GM18526 (cell line): ENCODE measurements at regions not wholly inside any gene's neighbourhood (a gene's known extent, or its start where the extent isn't known, plus 50 kb on each side); places are given as distances from the start of the nearest gene placed in this dataset.

Source experiments
- POLR2A ChIP-seq: IDR thresholded peaks from 3 replicates; pipeline ENCODE4 v1.6.1; 2011; ENCODE audit not compliant: insufficient read length; ENCODE audit errors: extremely low read depth

DNA sequence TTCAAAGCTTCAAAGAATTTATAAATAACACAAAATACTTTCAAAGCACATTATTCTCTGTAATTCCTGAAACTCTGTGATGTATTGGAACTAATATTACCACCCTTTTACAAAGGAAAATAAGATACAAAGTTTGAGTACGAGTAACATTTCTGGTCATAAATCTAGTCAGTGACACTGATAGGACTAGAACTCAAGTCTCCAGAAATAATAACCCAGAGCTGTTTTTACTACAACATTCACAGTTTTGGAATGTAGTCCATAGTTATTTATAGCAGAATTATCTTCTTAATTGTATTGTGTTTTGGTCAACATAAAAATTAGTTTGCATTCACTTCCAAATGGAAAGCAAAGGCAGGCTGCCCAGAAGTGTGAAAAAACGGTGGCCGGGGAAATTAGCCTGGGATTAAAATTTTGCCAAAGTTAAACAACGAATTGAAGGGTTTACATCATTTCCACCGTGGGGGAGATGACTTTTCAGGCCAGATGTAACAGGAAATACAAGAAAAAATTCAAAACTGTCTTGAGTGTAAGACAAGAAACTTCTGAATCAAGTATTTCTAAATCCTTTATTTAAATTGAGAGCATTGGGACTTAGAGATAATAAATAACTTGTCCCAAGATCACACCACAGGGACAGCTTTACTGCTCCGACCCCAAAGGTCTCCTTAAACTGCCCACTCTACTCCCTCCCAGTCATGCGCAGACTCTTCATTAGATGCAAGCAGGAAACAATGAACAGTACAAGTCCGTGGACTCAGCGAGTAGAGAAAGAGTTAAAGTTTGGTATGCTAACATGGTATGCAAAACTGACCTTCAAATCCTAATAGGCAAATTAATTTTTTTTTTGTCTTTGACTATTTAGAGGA, 74.3 kb upstream of the VGLL4 start:
- TF ChIP-seq POLR2A: no peak

DNA sequence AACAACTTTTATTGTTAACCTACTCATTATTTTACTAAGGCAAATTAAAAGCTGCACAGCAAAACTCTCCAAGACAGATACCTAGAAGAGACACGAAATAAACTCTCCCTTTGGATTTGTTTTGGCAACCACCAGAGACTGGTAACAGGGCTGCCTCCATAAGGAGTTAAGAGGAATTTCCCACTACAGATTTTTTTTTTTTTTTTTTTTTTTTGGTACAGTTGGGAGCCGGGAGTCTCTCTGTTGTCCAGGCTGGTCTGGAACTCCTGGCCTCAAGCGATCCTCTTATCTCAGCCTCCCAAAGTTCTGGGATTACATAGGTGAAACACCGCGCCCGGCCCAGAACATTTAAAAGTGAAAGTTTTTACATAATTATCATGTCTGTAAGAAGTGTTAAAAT, 73.6 kb upstream of the VGLL4 start:
- no peak for TF ChIP-seq POLR2A

DNA sequence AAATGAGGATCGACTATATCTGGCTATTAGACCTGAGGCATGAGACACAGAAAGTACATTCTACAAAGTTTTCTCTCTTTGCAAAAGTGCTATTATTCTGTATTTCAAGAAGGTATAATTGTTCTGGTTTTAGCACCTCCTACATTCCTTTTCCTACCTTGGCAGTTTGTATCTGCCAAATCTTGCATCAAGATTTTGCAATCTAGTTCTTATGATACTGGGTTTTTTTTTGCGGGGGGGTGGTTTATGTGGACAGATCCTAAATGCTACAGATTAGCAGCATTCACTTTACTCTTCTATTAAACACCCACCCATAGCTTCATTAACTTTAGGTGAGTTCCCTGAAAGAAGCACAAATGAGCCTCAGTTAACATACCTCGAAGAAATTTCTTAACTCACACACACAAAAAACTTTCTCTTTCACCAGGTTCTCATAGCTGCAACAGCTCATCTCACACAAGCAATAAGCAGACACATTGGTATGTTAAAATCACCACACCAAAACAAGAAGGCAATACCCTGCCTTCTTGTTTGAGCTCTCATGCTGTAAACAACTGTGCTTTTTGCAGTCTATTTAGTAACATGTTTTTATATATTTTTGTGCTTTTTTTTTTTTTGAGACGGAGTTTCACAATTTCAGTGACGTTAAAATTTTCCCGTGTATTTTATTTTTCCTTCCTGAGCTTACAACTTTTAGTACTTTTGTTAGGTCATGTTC, 73.0 kb upstream of the VGLL4 start:
- TF ChIP-seq POLR2A: no peak

DNA sequence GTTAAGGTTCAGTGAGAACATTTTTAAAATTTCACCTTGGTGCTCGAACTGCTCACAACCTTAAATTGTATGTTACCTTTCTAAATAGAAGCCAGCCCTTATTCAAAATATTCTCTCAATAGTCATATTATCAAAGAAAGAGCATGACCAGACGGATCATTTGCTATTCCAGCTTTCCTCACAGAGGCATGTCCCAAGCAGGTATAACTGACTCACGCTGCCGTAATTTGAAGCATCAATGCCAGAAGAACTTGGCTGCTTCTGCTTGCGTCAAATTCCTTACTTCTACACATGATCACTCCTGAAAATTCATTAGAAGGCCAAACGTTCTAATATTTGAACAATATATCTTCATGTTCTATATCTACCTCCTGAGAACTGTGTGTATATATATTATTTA, 69.5 kb upstream of the VGLL4 start:
- TF ChIP-seq POLR2A: no peak

DNA sequence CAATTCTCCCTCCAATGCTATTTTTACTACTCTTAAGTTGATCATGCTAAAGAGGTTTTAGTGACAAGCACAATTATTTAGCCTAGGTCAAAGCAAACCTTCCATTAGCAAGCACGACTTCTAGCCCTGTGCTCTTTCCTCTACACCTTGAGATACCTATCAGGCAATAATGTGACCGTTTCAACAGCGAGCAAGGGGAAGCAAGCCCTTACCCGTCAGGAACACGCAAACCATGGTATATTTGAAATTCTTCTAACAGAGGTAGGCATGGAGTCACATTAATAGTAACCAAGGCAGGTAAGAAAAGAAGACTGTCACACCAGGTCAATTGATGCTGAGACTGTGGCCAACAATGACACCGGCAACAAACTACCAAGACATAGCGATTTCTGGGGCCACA, 68.9 kb upstream of the VGLL4 start:
- TF ChIP-seq POLR2A: no peak

DNA sequence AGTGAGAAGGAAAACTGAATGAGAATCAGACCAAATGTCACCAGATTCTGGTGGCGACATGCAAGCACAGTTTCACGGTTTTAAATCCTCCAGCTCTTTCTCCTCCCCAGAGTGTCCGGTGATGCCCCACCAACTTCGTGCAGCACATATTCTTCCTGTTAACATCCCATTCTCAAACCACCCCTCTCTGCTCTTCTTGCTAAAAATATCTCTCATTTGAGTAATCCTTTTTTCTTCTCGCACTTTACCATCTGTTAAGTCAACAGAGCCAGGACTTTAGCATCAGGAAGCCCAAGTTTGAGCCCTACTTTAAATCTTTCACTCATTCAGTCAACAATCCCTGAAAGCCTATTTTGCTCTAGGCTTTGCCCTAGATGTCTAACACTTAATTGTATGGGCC, 68.2 kb upstream of the VGLL4 start:
- TF ChIP-seq POLR2A: no peak

DNA sequence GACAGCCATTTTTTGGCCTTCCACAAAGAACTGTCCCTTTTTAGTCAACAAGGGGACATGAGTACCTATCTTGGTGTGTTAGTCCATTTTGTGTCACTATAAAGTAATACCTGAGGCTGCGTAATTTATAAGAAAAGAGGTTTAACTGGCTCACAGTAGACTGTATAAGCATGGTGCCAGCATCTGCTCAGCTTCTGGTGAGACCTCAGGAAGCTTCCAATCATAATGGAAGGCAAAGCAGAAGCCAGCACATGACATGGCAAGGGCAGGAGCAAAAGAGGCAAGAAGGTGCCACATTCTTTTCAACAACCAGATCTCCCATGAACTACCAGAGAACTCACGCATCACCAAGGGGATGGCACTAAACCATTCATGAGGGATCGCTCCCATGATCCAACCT, 66.1 kb upstream of the VGLL4 start:
- no peak for TF ChIP-seq POLR2A

DNA sequence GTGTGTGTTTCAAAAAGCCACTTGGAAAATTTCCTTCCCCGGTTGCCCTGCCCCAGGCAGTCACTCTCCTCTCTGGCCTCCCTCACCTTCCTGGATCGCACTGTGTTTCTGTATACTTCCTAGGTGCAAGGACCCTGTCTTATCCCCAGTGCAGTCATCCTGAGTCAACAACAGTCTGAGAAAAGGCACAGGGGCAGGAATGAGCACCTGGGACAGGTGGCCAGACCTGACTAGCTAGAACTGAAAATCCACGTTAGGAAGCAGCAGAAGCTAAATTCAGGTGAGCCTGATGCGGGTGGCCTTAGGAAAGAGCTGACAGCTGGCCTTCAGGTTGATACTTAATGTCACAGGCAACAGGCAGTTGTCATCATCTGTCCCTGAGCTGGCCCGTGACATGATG, 62.9 kb upstream of the VGLL4 start:
- no peak for TF ChIP-seq POLR2A

DNA sequence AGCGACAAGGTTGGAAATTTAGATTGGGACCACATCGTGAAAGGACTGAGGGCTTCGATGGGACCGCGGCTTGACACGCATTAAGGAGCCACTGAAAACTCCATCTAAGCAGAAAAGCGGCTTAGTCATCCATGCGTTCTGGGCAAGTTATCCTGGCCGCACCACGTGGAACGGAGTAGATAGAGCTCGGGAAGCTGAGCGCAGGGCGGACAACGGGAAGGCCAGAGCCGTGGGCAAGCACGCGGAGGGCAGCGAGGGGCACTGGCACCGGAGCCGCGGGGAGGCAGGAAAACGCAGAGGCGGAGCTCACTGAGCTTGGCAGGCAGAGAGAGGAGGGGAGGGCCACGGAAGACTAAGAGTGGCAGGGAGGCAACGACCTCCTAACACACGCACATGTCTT, 61.3 kb upstream of the VGLL4 start:
- TF ChIP-seq POLR2A: no peak

DNA sequence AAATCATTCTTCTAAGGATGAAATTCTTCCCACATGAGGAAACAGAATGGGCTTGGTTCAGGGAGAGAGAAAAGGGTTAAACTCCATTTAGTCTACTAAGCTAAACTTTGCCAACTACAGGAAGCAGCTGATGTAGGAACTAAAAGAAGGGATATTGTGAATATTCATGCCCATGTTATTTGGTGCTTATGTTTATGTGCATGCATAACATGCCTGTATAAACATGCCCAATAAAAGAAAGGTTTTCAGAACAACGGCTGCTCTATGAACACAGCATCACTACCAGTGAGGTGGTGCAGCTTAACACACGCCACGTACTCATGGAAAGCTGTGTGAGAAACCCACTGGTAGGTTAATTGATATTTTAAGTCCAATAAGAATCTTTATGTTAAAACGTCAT, 59.4 kb upstream of the VGLL4 start:
- TF ChIP-seq POLR2A: no peak

DNA sequence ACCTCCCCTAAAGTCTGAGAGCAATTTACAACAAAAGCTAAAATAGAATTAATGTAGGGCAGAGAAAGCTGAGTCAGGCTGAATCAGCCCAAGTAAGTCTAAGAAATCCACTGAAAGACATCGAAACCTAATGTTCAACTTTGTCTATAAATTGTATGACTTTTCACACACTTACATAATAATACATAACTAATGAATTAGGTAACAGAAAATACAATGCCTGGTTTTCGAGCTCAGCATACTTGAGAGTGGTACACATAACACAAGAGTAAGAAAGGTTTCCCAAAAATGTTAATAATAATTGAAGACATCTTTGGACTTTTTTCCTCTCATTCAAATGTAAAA, 55.3 kb upstream of the VGLL4 start:
- TF ChIP-seq POLR2A: no peak

DNA sequence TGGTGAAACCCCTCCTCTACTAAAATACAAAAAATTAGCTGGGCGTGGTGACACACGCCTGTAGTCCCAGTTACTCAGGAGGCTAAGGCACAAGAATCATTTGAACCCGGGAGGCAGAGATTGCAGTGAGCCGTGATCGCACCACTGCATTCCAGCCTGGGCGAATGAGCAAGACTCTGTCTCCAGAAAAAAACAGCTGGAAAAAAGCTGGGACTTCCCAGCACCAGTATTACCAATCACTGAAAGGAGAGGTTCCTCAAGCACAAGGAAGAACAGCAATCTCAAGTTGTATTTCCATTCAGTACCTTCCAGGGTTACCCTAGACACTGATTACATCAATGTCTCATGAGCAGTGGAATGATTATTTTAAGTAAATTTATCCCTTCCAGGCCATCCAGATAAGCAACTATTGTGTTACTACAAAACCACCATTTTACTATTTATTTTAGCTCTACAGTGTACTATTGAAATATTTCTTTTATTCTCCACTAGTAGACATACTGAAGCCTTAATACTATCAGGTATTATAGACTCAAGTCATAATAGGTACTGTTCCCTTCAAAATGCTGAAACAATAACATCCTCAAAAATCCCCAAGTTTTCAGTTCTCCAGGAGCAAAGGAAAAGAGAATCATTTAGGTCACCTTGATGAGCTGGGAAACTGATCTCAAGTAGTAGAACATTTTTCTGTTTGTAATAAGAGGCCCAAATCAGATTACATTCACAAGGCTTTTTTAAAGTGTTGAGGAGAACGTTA, 54.8 kb upstream of the VGLL4 start:
- TF ChIP-seq POLR2A: no peak

DNA sequence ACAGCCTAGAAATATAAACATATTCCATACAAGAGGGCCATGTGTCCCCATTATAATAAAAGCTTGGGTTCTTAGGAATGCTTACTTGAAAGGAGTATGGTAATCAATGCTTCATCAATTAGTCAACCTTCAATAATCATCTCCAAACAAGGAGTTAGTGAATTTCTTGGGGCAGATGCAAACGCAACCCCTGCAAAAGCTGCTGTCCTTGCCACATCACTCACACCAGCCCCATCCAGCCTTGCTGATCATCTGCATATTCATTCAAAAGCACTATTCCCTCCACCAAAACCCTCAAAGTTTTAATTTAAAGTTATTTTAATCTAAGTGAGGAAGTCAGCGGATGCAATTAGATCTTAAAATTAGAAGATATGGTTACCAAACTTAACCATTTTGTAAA, 54.0 kb upstream of the VGLL4 start:
- no peak for TF ChIP-seq POLR2A

DNA sequence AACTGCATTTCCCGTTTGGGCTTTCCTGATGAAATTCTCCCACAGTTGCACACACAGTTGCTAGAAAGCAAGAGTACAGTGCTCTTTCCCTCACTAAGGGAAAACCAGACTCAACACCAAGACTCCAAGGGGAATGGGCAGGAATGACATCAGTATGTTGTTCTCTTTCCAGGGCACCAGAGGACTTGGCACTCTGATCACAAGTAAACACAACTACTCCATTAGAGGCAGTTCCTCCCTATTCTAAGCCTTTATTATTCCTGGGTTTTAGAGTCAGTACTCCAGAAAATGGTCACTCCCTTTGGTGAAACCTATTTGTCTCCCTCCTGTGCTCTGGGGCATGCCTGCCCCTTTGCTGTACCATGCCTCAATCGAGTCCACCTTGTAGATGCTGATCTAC, 52.3 kb upstream of the VGLL4 start:
- no peak for TF ChIP-seq POLR2A
